Brain microvascular endothelial cell (primary cell): ENCODE measurements at regions not wholly inside any gene's neighbourhood (a gene's known extent, or its start where the extent isn't known, plus 50 kb on each side); places are given as distances from the start of the nearest gene placed in this dataset.
A peak's percentile ranks its signal among the peaks of the same experiment; 100 is the strongest.

ENCODE experiments used
- DNase-seq: peaks from one replicate; pipeline ENCODE4 v3.0.0-alpha.2; 2020
- H3K27ac ChIP-seq: fragments of 250-450 bp; sonication (Bioruptor Pico); 2 replicates; pipeline ENCODE4 v1.5.1; 2020; ENCODE audit warnings: mild to moderate bottlenecking, moderate library complexity
- H3K27me3 ChIP-seq: fragments of 250-450 bp; sonication (Bioruptor Pico); replicated peaks from 2 replicates; pipeline ENCODE4 v1.5.1; 2020; ENCODE audit warnings: mild to moderate bottlenecking
- H3K36me3 ChIP-seq: fragments of 250-450 bp; sonication (Bioruptor Pico); replicated peaks from 2 replicates; pipeline ENCODE4 v1.5.1; 2020; ENCODE audit warnings: mild to moderate bottlenecking
- H3K4me3 ChIP-seq: 2 replicates; pipeline ENCODE4 v1.5.1; 2011; ENCODE audit warnings: low read depth, mild to moderate bottlenecking, control low read depth, low read length, moderate library complexity
- CTCF ChIP-seq: IDR thresholded peaks from 2 replicates; pipeline ENCODE4 v1.5.1; 2011; ENCODE audit warnings: low read depth, mild to moderate bottlenecking, moderate library complexity, low read length, control low read depth, inconsistent platforms; ENCODE audit errors: missing control alignments
- in situ Hi-C: cut with HindIII; loops from 2 replicates; pipeline ENCODE4 v1.10.0; 2017; ENCODE audit warnings: low sequenced_read_pairs, low pct_ligation_motif_present

GRCh38 chr9:106400170-106400569, 462.8 kb upstream of the ZNF462 start:
- TF ChIP-seq CTCF: no peak

GRCh38 chr9:106400950-106401349, 462.0 kb upstream of the ZNF462 start:
- Histone ChIP-seq H3K27me3 (no peaks in the 10 kb centered on the region), H3K4me3 (no peak overlapping the region), H3K27ac (no peak overlapping the region), H3K36me3 (no peaks in the 10 kb centered on the region)
- no peak for DNase-seq
- no peak for TF ChIP-seq CTCF
- in situ Hi-C loops: no loop called here

More at GRCh38 chr9:106400170-106400569, 462.8 kb upstream of the ZNF462 start:
- DNase-seq: no peak
- Histone ChIP-seq H3K27me3 (no peaks in the 10 kb centered on the region), H3K4me3 (no peak overlapping the region), H3K27ac (no peak overlapping the region), H3K36me3 (no peaks in the 10 kb centered on the region)
- in situ Hi-C loops: no loop called here

GRCh38 chr9:106403081-106403480, 459.9 kb upstream of the ZNF462 start:
- Histone ChIP-seq H3K27ac (no peak overlapping the region), H3K36me3 (no peaks in the 10 kb centered on the region), H3K4me3 (no peak overlapping the region), H3K27me3 (no peaks in the 10 kb centered on the region)
- no peak for TF ChIP-seq CTCF
- in situ Hi-C loops: no loop called here
- peak; percentile 25 for DNase-seq

- in situ Hi-C loops: no loop called here
- H3K27ac ChIP-seq: no peak overlapping the region
- no peak for DNase-seq
- H3K36me3 ChIP-seq: no peaks in the 10 kb centered on the region
- no peaks in the 10 kb centered on the region for H3K27me3 ChIP-seq
- no peak for TF ChIP-seq CTCF
- no peak overlapping the region for H3K4me3 ChIP-seq
Measured at GRCh38 chr9:106404137-106404536, 458.8 kb upstream of the ZNF462 start.

GRCh38 chr9:106405871-106406435, 457.0 kb upstream of the ZNF462 start:
- Histone ChIP-seq H3K4me3 (no peak overlapping the region), H3K27me3 (no peaks in the 10 kb centered on the region), H3K36me3 (no peaks in the 10 kb centered on the region), H3K27ac (no peak overlapping the region)
- in situ Hi-C loops: no loop called here
- DNase-seq: no peak
- TF ChIP-seq CTCF: no peak

- no peak for TF ChIP-seq CTCF
- H3K27ac ChIP-seq: no peak overlapping the region
- no peaks in the 10 kb centered on the region for H3K27me3 ChIP-seq
- no peaks in the 10 kb centered on the region for H3K36me3 ChIP-seq
- in situ Hi-C loops: no loop called here
- H3K4me3 ChIP-seq: no peak overlapping the region
- DNase-seq: no peak
Measured at GRCh38 chr9:106414042-106414441, 448.9 kb upstream of the ZNF462 start.
